ENCODE measurements at regions not wholly inside any gene's neighbourhood (a gene's known extent, or its start where the extent isn't known, plus 50 kb on each side); places are given as distances from the start of the nearest gene placed in this dataset.

GRCh38 chr2:58865436-58865835, 624.3 kb upstream of the FANCL start:
- Histone ChIP-seq H3K4me1 (no peaks in the 10 kb centered on the region), H3K27ac (no peak overlapping the region), H3K4me3 (no peak overlapping the region), H3K36me3 (no peaks in the 10 kb centered on the region), H3K9me3 (no peaks in the 10 kb centered on the region), H3K27me3 (no peaks in the 10 kb centered on the region)
- DNase-seq (ENCODE audit: low spot score in 2 of 2), result no peak
- TF ChIP-seq CTCF (IDR thresholded peaks at IDR 0.05), result no peak
- TF ChIP-seq POLR2AphosphoS5 (IDR thresholded peaks at IDR 0.05), result no peak
- no peak for TF ChIP-seq POLR2A (IDR thresholded peaks at IDR 0.05)
- intact Hi-C loops (cut with DNase I; ENCODE audit: low total_unique reads), result no loop called here

DNA sequence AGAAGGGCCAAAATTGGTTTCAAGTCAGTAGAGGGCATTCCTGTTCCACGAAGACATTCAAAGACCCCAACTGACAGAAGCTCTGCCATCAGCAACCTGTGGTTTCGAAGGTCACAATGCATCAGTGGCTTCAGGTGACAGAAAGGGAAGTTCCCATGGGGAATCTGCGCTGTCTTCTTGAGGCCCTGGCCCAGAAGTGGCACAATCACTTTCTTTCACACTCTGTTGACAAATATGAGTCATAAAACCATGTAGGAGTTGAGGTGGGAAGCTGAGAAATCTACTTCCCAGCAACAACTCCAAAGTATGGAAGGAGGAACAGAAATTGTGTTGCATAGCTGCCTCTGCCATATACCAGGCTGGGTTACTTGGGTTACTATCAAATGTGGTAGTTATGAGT, 621.1 kb upstream of the FANCL start:
- Histone ChIP-seq H3K27me3 (no peaks in the 10 kb centered on the region), H3K27ac (no peak overlapping the region), H3K4me1 (no peaks in the 10 kb centered on the region), H3K9me3 (peaks cover 0 to 9% of the 10 kb centered on the region in 2 donors), H3K4me3 (no peak overlapping the region), H3K36me3 (no peaks in the 10 kb centered on the region)
- intact Hi-C loops (cut with DNase I; ENCODE audit: low total_unique reads), result no loop called here
- TF ChIP-seq POLR2AphosphoS5 (IDR thresholded peaks at IDR 0.05) (no peak), POLR2A (IDR thresholded peaks at IDR 0.05) (no peak), CTCF (IDR thresholded peaks at IDR 0.05) (no peak)
- DNase-seq (ENCODE audit: low spot score in 2 of 2), result no peak

DNA sequence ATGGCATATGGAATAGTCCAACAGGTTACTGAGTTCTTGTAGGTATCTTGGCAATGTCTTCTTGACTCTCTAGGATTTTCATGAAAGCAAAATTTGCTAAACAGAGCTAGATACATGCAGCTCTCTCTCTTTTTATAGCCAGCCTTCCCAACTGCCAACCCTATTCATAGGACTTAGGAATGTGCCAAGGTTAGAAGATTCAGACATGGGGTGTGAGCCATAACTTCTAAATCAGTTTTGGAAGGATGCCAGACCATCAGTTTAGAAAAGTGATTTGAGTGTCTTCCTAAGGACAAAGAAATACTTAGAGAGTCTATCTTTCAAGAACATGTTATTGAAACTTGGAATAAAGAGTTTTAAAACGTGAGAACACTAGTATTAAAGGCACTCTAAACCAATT, 619.5 kb upstream of the FANCL start:
- Histone ChIP-seq H3K4me1 (no peaks in the 10 kb centered on the region), H3K9me3 (peaks cover 0 to 9% of the 10 kb centered on the region in 2 donors), H3K27me3 (no peaks in the 10 kb centered on the region), H3K27ac (no peak overlapping the region), H3K36me3 (no peaks in the 10 kb centered on the region), H3K4me3 (no peak overlapping the region)
- intact Hi-C loops (cut with DNase I; ENCODE audit: low total_unique reads), result no loop called here
- no peak for DNase-seq (ENCODE audit: low spot score in 2 of 2)
- TF ChIP-seq POLR2AphosphoS5 (IDR thresholded peaks at IDR 0.05) (no peak), CTCF (IDR thresholded peaks at IDR 0.05) (no peak), POLR2A (IDR thresholded peaks at IDR 0.05) (no peak)

DNA sequence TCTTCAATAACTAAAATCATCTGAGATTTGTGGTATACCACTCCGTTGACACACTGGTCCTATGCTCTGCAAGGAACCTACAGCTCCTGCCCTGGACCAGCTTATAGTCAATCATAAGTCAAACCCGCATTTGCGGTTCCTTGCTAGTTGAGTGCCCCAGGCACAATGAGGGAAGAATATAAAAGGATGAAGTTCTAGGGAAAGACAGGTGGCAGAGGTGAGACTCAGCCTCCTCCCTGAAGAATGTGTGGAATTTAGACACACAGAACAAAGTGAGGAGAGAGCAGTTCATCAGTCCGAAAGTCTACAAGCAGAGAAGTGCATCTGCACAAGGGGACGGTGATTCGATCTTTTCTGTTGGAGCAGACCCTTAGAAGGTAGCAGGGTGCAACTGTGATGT, 615.0 kb upstream of the FANCL start:
- Histone ChIP-seq H3K27ac (no peak overlapping the region), H3K4me3 (no peak overlapping the region), H3K4me1 (no peaks in the 10 kb centered on the region), H3K27me3 (no peaks in the 10 kb centered on the region), H3K9me3 (peaks cover 0 to 9% of the 10 kb centered on the region in 2 donors), H3K36me3 (no peaks in the 10 kb centered on the region)
- TF ChIP-seq POLR2AphosphoS5 (IDR thresholded peaks at IDR 0.05) (no peak), CTCF (IDR thresholded peaks at IDR 0.05) (no peak), POLR2A (IDR thresholded peaks at IDR 0.05) (no peak)
- intact Hi-C loops (cut with DNase I; ENCODE audit: low total_unique reads), result no loop called here
- DNase-seq (ENCODE audit: low spot score in 2 of 2), result no peak

- intact Hi-C loops (cut with DNase I; ENCODE audit: low total_unique reads), result no loop called here
- no peaks in the 10 kb centered on the region for H3K36me3 ChIP-seq
- no peaks in the 10 kb centered on the region for H3K27me3 ChIP-seq
- TF ChIP-seq POLR2A (IDR thresholded peaks at IDR 0.05), result no peak
- peaks cover 0 to 9% of the 10 kb centered on the region in 2 donors for H3K9me3 ChIP-seq
- H3K4me1 ChIP-seq, result no peaks in the 10 kb centered on the region
- no peak for DNase-seq (ENCODE audit: low spot score in 2 of 2)
- no peak overlapping the region for H3K27ac ChIP-seq
- H3K4me3 ChIP-seq, result no peak overlapping the region
Measured at GRCh38 chr2:58853420-58853819, 612.3 kb upstream of the FANCL start.

- Histone ChIP-seq H3K27me3 (no peaks in the 10 kb centered on the region), H3K4me1 (no peaks in the 10 kb centered on the region), H3K4me3 (no peak overlapping the region), H3K36me3 (no peaks in the 10 kb centered on the region), H3K9me3 (peaks cover 0 to 6% of the 10 kb centered on the region in 2 donors), H3K27ac (no peak overlapping the region)
- DNase-seq (ENCODE audit: low spot score in 2 of 2), result no peak
- intact Hi-C loops (cut with DNase I; ENCODE audit: low total_unique reads), result no loop called here
- TF ChIP-seq POLR2AphosphoS5 (IDR thresholded peaks at IDR 0.05) (no peak), CTCF (IDR thresholded peaks at IDR 0.05) (no peak), POLR2A (IDR thresholded peaks at IDR 0.05) (no peak)
Measured at GRCh38 chr2:58852905-58853304, 611.8 kb upstream of the FANCL start.
